Prostate gland (tissue), 2 donors: ENCODE measurements at regions not wholly inside any gene's neighbourhood (a gene's known extent, or its start where the extent isn't known, plus 50 kb on each side); places are given as distances from the start of the nearest gene placed in this dataset.

Experiments
- CTCF ChIP-seq, 4 experiments: fragments of 200-600 bp in 2 of 4; fragments of 450-650 bp in 2 of 4; sonication (generic) in 2 of 4; IDR thresholded peaks; 1 replicate in 3 of 4; 2 replicates in 1 of 4; pipeline ENCODE4 v1.5.1; 2016 to 2019; ENCODE audit warnings: antibody characterized with exemption in 4 of 4, mild to moderate bottlenecking in 2 of 4, moderate library complexity in 2 of 4
- POLR2A ChIP-seq: fragments of 450-650 bp; IDR thresholded peaks from one replicate; pipeline ENCODE4 v1.6.1; 2016; ENCODE audit warnings: antibody characterized with exemption, mild to moderate bottlenecking
- POLR2AphosphoS5 ChIP-seq: sonication (generic); formaldehyde crosslinking; IDR thresholded peaks from one replicate; pipeline ENCODE4 v1.6.1; 2017; ENCODE audit warnings: antibody characterized with exemption

GRCh38 chr6:22638320-22638719 is 69.0 kb downstream of the HDGFL1 start:
- TF ChIP-seq CTCF (IDR thresholded peaks at IDR 0.05) (no peak), POLR2A (no peak), POLR2AphosphoS5 (no peak)
